ENCODE measurements at regions not wholly inside any gene's neighbourhood (a gene's known extent, or its start where the extent isn't known, plus 50 kb on each side); places are given as distances from the start of the nearest gene placed in this dataset.
"Not testable (repeated sequence)": the region's sequence is repeated elsewhere in the genome, so short reads cannot be mapped to it uniquely, and the experiment has no call there.

DNA sequence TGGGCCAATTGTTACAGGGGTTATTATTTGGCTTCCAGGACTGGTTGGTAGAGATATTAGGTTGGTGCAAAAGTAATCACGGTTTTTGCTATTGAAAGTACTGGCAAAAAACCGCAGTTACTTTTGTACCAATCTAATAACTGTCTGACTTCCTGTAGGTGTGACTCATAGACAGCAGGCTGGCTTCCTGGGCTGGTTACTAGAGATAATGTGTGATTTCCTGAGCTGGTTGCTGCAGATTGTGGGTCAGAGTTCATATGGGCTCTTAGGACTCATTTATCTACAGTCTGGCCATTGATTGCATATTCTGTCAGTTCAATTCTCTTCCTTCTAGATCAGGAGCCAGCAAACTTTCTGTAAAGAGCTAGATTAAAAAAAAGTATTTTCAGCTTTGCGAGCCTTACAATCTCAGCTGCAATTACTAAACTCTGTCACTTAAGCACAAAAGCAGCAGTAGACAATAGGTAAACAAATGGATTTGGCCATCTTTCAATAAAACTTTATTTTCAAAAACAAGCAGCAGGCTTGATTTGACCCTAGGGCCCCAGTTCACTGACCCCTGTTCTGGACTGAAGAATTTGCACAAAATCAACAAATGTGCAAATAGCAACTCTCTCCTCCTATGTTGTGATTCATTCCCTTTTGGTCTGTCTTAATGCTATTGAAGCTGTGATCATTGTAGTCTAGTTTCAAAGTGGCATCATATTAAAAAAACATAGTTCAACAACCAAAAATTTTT, 50.8 kb upstream of the BOD1L1 start:
- DNase-seq: no peak

GRCh38 chr4:13681570-13681969, 54.0 kb upstream of the BOD1L1 start:
- no peak for DNase-seq

GRCh38 chr4:13694256-13694655, 66.7 kb upstream of the BOD1L1 start:
- no peak for DNase-seq

DNA sequence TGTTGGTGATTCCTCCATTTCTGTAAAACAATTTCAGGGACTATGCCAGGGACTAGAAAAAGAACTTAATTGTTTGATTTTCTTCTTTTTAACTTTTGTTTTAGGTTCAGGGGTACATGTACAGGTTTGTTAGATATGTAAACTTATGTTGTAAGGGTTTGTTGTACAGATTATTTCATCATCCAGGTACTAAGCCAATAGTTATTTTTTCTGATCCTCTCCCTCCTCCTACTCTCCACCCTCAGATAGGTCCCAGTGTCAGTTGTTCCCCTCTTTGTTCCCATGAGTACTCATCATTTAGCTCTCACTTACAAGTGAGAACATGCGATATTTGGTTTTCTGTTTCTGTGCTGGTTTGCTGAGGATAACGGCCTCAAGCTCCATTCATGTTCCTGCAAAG, 70.8 kb upstream of the BOD1L1 start:
- DNase-seq: no peak

DNA sequence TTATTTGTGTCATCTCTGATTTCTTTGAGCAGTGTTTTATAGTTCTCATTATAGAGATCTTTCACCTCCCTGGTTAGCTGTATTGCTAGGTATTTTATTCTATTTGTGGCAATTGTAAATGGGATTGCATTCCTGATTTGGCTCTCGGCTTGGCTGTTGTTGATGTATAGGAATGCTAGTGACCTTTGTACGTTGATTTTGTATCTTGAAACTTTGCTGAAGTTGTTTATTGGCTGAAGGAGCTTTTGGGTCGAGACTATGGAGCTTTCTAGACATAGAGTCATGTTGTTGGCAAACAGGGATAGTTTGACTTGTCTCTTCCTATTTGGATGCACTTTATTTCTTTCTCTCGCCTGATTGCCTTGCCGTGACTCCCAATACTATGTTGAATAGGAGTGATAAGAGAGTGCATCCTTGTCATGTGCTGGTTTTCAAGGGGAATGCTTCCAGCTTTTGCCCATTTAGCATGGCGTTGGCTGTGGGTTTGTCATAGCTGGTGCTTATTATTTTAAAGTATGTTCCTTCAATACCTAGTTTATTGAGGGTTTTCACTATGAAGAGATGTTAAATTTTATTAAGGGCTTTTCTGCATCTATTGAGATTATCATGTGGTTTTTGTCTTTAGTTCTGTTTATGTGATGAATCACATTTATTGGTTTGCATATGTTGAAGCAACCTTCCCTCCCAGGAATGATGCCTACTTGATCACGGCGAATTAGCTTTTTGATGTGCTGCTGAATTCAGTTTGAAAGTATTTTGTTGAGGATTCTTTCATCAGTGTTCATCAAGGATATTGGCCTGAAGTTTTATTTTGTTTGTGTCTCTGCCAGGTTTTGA, 72.7 kb upstream of the BOD1L1 start:
- no peak for DNase-seq

DNA sequence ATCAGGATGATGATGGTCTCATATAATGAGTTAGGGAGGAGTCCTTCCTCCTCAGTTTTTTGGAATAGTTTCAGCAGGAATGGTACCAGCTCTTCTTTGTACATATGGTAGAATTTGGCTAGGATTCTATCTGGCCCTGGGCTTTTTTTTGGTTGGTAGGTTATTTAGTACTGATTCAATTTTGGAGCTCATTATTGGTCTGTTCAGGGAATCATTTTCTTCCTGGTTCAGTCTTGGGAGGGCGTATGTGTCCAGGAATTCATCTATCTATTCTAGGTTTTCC, 73.3 kb upstream of the BOD1L1 start:
- not testable (repeated sequence) for DNase-seq

- no peak for DNase-seq
Measured at GRCh38 chr4:13701937-13702446, 74.5 kb upstream of the BOD1L1 start.

DNA sequence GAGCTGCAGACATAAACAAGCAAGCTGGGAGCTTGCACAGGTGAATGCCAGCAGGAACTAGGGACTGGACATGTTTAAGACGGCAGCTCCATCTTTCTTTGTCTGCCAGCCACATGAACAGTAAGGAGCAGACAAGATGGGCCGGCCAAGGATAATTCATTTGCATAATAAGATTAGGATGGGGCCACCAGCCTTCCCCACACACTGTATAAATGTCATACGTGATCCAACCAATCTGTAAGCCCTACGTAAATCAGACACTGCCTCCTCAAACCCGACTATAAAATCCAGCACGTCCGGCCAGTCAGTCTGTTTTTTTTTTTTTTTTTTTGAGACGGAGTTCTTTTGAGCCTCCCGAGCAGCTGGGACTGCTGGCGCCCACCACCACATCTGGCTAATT, 75.6 kb upstream of the BOD1L1 start:
- no peak for DNase-seq

GRCh38 chr4:13704035-13704434, 76.5 kb upstream of the BOD1L1 start:
- DNase-seq: no peak

DNA sequence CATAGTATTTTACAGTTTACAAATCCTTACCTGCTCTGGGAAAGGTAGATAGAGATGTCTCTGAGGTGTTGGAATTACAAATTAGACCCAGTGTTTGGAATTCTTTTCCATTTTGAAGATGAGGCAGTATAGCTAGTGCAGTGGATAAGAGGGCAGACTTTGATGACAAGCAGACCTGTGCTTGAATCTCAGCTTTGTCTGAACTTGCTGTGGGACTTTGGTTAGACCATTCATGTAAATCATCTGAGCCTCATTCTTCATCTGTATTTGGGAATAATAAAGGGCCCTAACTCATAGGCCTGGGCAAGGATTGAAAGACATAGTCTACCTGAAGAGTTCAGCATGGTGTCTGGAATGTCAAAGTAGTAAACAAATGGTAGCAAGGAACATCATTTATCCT, 77.2 kb upstream of the BOD1L1 start:
- no peak for DNase-seq

DNA sequence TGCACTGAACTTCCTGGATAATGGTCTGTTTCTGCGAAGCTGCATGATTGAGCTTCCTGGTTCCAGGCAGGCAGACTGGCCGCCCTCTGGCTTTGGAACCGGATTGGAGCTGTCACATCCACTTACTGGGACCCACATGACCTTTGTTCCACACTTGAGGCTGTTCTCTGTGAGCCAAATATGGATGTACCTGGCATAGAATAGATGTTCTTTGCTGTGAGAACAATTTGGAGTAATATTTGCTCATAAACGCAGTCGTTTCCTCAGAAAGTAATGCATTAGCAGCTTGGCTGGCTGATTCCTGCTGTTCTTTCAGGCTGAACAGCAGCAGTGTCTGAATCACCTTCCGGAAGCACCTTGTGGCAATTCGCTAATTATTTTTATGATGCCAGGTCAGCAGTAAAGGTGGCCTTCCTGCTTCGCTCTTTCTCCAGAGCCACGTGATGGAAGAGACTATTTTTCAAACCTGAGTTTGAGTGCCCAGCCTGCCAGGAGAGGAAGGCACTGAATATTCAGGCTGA, 78.1 kb upstream of the BOD1L1 start:
- DNase-seq: no peak

GRCh38 chr4:13706120-13706519, 78.6 kb upstream of the BOD1L1 start:
- no peak for DNase-seq

- DNase-seq: no peak
Measured at GRCh38 chr4:13706716-13707115, 79.2 kb upstream of the BOD1L1 start.

GRCh38 chr4:13710246-13710885, 82.8 kb upstream of the BOD1L1 start:
- no peak for DNase-seq

DNA sequence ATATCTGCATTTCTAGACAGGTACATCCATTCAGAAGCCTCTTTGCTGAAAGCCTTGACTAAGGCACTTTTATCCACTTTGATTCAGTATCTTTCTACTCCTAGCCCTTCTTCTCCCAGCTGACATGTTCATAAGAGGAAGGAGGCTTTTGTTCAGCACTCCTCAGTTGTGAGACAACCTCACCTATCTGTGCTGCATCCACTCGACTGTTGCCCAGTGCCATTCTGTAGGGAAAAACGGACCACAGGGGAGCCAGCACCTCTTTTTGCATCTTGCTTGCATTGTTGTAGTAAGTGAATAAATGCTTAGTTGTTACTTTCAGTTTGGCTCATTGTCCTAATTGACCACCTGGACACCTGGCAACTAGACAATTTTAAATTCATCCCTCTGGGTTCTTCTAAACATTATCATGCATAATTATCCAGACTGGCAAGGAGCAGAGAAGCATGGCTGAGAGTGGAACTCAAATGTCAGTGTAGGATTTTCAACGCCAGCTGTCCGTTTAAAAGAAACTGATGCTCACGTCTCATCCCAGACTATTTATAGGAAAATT, 83.8 kb upstream of the BOD1L1 start:
- DNase-seq: no peak

- DNase-seq: no peak
Measured at GRCh38 chr4:13721894-13722293, 94.4 kb upstream of the BOD1L1 start.

GRCh38 chr4:13722649-13723048, 95.1 kb upstream of the BOD1L1 start:
- no peak for DNase-seq

- no peak for DNase-seq
Measured at GRCh38 chr4:13728761-13729160, 101.2 kb upstream of the BOD1L1 start.

DNA sequence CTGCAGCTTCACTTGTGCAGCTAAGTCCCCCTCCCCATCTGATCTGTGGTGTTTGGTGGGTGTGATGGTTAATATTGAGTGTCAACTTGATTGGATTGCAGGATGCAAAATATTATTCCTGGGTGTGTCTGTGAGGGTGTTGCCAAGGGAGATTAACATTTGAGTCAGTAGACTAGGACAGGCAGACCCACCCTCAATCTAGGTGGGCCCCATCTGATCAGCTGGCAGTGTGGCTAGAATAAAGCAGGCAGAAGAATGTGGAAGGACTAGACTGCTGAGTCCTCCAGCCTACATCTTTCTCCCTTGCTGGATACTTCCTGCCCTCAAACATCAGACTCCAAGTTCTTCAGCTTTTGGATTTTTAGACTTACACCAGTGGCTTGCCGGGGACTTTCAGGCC, 103.5 kb upstream of the BOD1L1 start:
- no peak for DNase-seq

- DNase-seq: no peak
Measured at GRCh38 chr4:13733817-13734216, 106.3 kb upstream of the BOD1L1 start.

DNA sequence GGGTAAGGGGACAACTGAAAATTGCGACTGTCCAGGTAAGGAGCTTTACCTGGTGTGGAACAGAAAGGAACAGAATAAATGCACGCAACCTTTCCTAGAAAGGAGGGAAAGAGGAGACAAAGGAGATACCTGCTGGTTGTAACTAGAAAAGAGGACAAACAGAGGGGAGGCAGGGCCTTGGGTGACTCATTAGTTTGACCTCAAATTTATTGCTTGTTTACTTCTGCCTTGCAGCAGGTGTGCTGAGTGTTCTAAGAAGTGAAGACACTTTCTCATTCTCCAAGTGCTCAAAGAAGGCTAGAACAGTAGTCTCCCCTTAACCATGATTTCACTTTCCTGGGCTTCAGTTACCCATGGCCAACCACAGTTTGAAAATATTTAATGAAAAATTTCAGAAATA, 123.1 kb upstream of the BOD1L1 start:
- DNase-seq: no peak

DNA sequence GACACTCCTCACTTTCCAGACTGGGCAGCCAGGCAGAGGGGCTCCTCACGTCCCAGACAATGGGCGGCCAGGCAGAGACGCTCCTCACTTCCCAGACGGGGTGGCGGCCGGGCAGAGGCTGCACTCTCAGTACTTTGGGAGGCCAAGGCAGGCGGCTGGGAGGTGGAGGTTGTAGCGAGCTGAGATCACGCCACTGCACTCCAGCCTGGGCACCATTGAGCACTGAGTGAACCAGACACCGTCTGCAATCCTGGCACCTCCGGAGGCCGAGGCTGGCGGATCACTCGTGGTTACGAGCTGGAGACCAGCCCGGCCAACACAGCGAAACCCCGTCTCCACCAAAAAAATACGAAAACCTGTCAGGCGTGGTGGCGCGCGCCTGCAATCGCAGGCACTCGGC, 134.1 kb upstream of the BOD1L1 start:
- not testable (repeated sequence) for DNase-seq

- DNase-seq: no peak
Measured at GRCh38 chr4:13762130-13762529, 134.6 kb upstream of the BOD1L1 start.
